HEK293T (cell line): ENCODE measurements at regions not wholly inside any gene's neighbourhood (a gene's known extent, or its start where the extent isn't known, plus 50 kb on each side); places are given as distances from the start of the nearest gene placed in this dataset.

Experiments used
- CTCF ChIA-PET: fragments of 350-600 bp; formaldehyde crosslinking; extraction: SDS; loops from one replicate; lab custom pipeline; 2021; ENCODE audit warnings: antibody characterized with exemption, inconsistent platforms; lab: Yijun Ruan, JAX
- POLR2A ChIA-PET: fragments of 350-600 bp; formaldehyde crosslinking; extraction: SDS; loops from one replicate; lab custom pipeline; 2020; ENCODE audit warnings: antibody characterized with exemption, inconsistent platforms; lab: Yijun Ruan, JAX
- DNase-seq: peaks from one replicate; pipeline ENCODE4 v3.0.0; 2012; ENCODE audit warnings: mixed read lengths; ENCODE audit errors: extremely low spot score
- ARNT ChIP-seq: fragments of 450-650 bp; IDR thresholded peaks from 2 replicates; pipeline ENCODE4 v1.6.1; 2017; ENCODE audit warnings: mild to moderate bottlenecking
- BHLHE40 ChIP-seq: fragments of 450-650 bp; IDR thresholded peaks from 2 replicates; pipeline ENCODE4 v1.6.1; 2016; ENCODE audit warnings: mild to moderate bottlenecking, moderate library complexity, borderline replicate concordance
- CTBP1 ChIP-seq: fragments of 450-650 bp; IDR thresholded peaks from 2 replicates; pipeline ENCODE4 v1.6.1; 2016; ENCODE audit warnings: borderline replicate concordance
- ELF4 ChIP-seq: fragments of 450-650 bp; IDR thresholded peaks from 2 replicates; pipeline ENCODE4 v1.6.1; 2017; ENCODE audit warnings: antibody characterized with exemption
- FOXA1 ChIP-seq: fragments of 450-650 bp; IDR thresholded peaks from 2 replicates; pipeline ENCODE4 v1.6.1; 2016; ENCODE audit warnings: mild to moderate bottlenecking
- FOXK2 ChIP-seq: fragments of 450-650 bp; IDR thresholded peaks from 2 replicates; pipeline ENCODE4 v1.6.1; 2016; ENCODE audit warnings: mild to moderate bottlenecking
- FOXM1 ChIP-seq: fragments of 450-650 bp; IDR thresholded peaks from 2 replicates; pipeline ENCODE4 v1.6.1; 2017; ENCODE audit warnings: mild to moderate bottlenecking, borderline replicate concordance
- HDGF ChIP-seq: fragments of 450-650 bp; IDR thresholded peaks from 2 replicates; pipeline ENCODE4 v1.6.1; 2017; ENCODE audit warnings: antibody characterized with exemption, borderline replicate concordance
- L3MBTL2 ChIP-seq: fragments of 450-650 bp; conservative IDR thresholded peaks from 2 replicates; pipeline ENCODE4 v1.6.1; 2016; ENCODE audit warnings: mild to moderate bottlenecking
- LEF1 ChIP-seq: fragments of 450-650 bp; IDR thresholded peaks from 2 replicates; pipeline ENCODE4 v1.6.1; 2017; ENCODE audit warnings: mild to moderate bottlenecking, borderline replicate concordance
- NFRKB ChIP-seq: fragments of 450-650 bp; IDR thresholded peaks from 2 replicates; pipeline ENCODE4 v1.6.1; 2016; ENCODE audit warnings: mild to moderate bottlenecking, moderate library complexity
- SP1 ChIP-seq: fragments of 450-650 bp; IDR thresholded peaks from 2 replicates; pipeline ENCODE4 v1.6.1; 2017
- SUZ12 ChIP-seq: fragments of 450-650 bp; IDR thresholded peaks from 2 replicates; pipeline ENCODE4 v1.6.1; 2016; ENCODE audit warnings: mild to moderate bottlenecking
- TARDBP ChIP-seq: fragments of 450-650 bp; IDR thresholded peaks from 2 replicates; pipeline ENCODE4 v1.6.1; 2016
- ZNF384 ChIP-seq: fragments of 450-650 bp; IDR thresholded peaks from 2 replicates; pipeline ENCODE4 v1.6.1; 2016
- TF ChIP-seq, protein P1 (sequence below): fragments of 450-650 bp; IDR thresholded peaks from 2 replicates; pipeline ENCODE4 v1.6.1; 2016

DNA sequence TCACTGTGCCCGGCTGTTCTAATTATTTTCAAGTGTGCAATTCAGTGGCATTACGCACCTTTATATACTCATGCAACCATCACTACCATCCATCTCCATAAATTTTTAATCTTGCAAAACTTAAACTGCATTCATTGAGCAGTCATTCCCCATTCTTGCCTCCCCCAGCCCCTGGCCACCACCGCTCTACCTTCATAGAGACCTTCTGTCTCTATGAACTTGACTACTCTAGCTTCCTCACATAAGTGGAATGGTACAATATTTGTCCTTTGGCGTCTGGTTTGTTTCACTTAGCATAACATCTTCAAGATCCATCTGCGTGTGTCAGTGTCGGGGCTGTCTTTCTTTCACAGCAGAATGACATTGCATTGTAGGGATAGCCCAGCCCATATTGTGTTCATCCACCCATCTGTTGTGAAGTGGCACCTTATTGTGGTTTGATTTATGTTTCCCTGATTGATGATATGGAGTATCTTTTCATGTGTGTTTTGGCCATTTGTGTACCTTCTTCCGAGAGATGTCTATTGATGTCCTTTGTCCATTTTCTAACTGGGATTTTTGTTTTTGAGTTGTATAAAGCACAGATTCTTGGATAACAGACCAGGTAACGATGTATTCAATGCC lies 64.8 kb upstream of the FLT1 start:
- no peak for DNase-seq
- no peak for TF ChIP-seq FOXK2
- no peak for TF ChIP-seq FOXA1
- TF ChIP-seq SP1: no peak
- no peak for TF ChIP-seq TARDBP
- no peak for TF ChIP-seq CTBP1
- TF ChIP-seq SUZ12: no peak
- TF ChIP-seq L3MBTL2: no peak
- no peak for TF ChIP-seq ARNT
- no peak for TF ChIP-seq ELF4
- TF ChIP-seq, protein P1, sequence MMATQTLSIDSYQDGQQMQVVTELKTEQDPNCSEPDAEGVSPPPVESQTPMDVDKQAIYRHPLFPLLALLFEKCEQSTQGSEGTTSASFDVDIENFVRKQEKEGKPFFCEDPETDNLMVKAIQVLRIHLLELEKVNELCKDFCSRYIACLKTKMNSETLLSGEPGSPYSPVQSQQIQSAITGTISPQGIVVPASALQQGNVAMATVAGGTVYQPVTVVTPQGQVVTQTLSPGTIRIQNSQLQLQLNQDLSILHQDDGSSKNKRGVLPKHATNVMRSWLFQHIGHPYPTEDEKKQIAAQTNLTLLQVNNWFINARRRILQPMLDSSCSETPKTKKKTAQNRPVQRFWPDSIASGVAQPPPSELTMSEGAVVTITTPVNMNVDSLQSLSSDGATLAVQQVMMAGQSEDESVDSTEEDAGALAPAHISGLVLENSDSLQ: no peak
- TF ChIP-seq HDGF: no peak
- TF ChIP-seq ZNF384: no peak
- no peak for TF ChIP-seq LEF1
- POLR2A ChIA-PET: no interaction called here
- CTCF ChIA-PET: no interaction called here

DNA sequence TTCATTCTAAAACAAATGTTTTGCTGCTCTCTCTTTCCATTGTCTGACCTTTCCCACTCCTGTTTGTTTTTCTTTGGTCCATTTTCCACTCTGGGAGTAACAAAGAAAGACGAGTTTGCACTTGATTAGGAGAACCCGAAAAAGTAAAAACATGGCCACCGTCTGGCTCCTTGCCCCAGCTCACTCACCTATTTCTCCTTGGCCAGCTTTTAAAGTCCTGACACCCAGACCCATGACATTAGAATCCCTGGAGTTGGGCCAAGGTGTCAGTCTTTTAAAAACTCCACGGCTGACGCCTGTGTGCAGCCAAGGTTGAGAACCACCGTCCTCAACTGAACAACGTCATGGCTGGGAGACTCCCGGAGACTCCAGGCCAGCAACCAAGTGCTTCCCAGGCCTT lies 63.6 kb upstream of the FLT1 start:
- no peak for TF ChIP-seq SUZ12
- TF ChIP-seq HDGF: no peak
- TF ChIP-seq ZNF384: no peak
- no peak for TF ChIP-seq LEF1
- no peak for TF ChIP-seq TARDBP
- TF ChIP-seq FOXM1: no peak
- no peak for TF ChIP-seq CTBP1
- TF ChIP-seq SP1: no peak
- TF ChIP-seq ELF4: no peak
- TF ChIP-seq L3MBTL2: no peak
- ChIA-PET CTCF (no interaction called here), POLR2A (no interaction called here)
- DNase-seq: no peak

DNA sequence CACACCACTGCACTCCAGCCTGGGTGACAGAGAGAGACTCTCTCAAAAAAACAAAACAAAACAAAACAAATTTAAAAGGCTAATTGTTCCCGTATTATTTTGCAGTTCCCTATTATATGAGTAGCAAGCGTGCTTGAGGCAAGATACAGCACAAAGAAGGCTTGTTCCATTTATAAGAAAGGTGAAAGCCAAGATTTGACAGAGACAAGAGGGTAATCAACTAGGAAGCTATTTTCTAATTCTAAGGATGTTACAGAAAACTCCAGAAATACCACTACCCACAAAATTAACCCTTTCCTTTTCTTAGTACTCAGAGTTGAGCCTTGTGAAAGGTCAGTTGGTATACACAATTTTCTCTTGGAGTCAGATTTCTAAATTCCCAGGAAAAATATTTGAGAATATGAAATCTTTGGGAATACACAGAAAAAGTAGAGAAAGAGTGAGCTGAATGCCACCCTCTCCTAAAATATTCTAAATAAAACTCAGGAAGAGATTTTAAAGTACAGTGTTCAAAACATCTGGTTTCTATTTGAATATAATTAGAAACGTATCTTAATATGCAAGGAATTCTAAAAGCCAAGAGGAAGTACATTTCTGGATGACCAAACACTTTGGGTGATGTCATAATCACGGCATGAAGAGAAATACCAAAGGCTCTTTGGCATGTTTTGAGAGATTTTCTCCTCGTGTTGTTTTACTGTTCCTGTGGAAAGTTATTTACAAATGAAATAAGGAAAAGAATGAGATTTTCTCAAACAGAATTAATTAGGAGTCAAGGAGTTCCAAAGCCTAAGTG lies 63.0 kb upstream of the FLT1 start:
- ChIA-PET CTCF (no interaction called here), POLR2A (no interaction called here)
- TF ChIP-seq NFRKB (no peak), LEF1 (no peak), FOXA1 (no peak), L3MBTL2 (no peak), FOXK2 (no peak), BHLHE40 (no peak), FOXM1 (no peak)
- TF ChIP-seq, protein P1: no peak
- DNase-seq: no peak

DNA sequence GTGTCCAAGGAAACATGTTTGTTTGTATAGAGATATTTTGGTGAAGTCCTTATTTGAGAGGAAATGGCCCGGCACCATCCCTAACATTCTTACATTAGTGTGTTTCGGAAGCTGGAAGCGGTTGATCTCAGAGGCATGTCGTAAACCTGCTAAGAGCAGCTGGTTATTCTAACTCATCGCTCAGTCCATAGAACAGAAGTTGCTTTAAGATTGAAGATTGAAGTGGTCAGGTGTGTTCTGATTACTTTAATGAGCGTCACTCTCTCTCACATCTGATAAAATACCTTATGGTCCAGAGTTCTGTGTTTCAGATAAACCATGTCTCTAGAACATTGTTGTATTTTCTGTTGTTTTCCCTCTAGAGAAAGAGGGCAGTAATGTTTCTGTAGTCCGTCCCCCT lies 60.2 kb upstream of the FLT1 start:
- POLR2A ChIA-PET: no interaction called here
- DNase-seq: no peak
- CTCF ChIA-PET: interaction anchor here (0.8 to 1.1 kb wide), 2 partner anchors 9 to 10 kb away, joined by 3 read pairs; no protein-coding TSS in a partner anchor
- TF ChIP-seq ARNT (no peak), FOXA1 (no peak), NFRKB (no peak), L3MBTL2 (no peak), FOXM1 (no peak), SUZ12 (no peak), SP1 (no peak)
- TF ChIP-seq, protein P1: no peak

DNA sequence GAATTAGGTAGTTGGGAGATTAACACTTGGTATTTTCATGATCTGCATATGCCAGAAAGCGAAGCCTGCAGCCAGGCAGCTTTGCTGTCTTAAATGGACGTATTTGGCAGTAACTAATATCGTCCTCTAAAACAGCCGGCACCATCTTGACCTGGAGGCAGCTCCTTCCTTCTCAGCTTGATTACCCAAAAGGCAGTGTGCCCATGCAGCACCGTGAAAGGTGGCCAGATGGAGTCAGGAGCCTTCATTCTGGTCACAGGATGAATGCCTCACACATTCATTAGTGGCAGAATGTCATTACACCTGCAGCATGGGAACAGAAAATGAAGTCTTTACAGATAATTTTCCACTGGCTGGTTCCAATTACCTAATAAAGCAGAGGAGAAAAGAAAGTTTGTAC lies 59.0 kb upstream of the FLT1 start:
- DNase-seq: no peak
- ChIA-PET POLR2A (no interaction called here), CTCF (interaction anchor here (1.1 kb wide), 1 partner anchor 8 kb away, joined by 3 read pairs; no protein-coding TSS in a partner anchor)
- TF ChIP-seq LEF1: no peak

DNA sequence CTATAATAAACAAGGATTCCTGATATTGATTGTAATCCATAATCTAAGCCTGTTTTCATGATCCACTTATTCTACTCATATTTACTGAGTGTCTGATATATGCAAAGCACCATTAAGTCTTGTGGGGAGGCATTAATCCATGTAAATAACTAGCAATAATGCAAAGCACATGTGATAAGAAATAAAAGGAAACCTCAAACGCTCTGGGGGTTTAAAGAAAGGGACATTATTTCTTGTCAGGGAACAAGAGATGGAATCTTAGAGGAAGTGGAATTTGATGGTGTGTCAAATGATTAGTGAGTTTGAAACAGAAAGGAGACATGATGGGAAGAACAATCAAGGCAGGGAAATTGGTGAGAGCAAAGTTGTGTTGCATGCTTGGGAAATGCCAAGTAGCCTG lies 57.4 kb upstream of the FLT1 start:
- DNase-seq: no peak
- TF ChIP-seq SUZ12 (no peak), L3MBTL2 (no peak), SP1 (no peak), FOXA1 (no peak), CTBP1 (no peak), ZNF384 (no peak)
- TF ChIP-seq, protein P1: no peak
- ChIA-PET POLR2A (no interaction called here), CTCF (no interaction called here)
